Mesendoderm (in vitro differentiated cells): ENCODE measurements at regions not wholly inside any gene's neighbourhood (a gene's known extent, or its start where the extent isn't known, plus 50 kb on each side); places are given as distances from the start of the nearest gene placed in this dataset.

Experiments
- DNase-seq: peaks from one replicate; pipeline ENCODE4 v3.0.0; 2013
- H2AK5ac ChIP-seq: 2 replicates; pipeline ENCODE4 v1.6.1; 2013; ENCODE audit warnings: low read length, inconsistent platforms
- H2BK120ac ChIP-seq: 2 replicates; pipeline ENCODE4 v1.6.1; 2013; ENCODE audit warnings: low read depth, mild to moderate bottlenecking, low read length, moderate library complexity, mixed read lengths
- H2BK15ac ChIP-seq: replicated peaks from 2 replicates; pipeline ENCODE4 v1.6.1; 2013; ENCODE audit warnings: low read depth, mild to moderate bottlenecking, moderate library complexity
- H2BK5ac ChIP-seq: 2 replicates; pipeline ENCODE4 v1.6.1; 2013; ENCODE audit warnings: low read length, inconsistent platforms
- H3K18ac ChIP-seq: 2 replicates; pipeline ENCODE4 v1.6.1; 2013; ENCODE audit warnings: mild to moderate bottlenecking, low read length, mixed read lengths
- H3K23ac ChIP-seq: one replicate; pipeline ENCODE4 v1.6.1; 2013; ENCODE audit warnings: low read length
- H3K27ac ChIP-seq: 2 replicates; pipeline ENCODE4 v1.5.1; 2013; ENCODE audit warnings: low read depth, mild to moderate bottlenecking, inconsistent platforms, low read length, moderate library complexity
- H3K27me3 ChIP-seq: 2 replicates; pipeline ENCODE4 v1.6.1; 2013; ENCODE audit warnings: low read length, control low read depth, mild to moderate bottlenecking, inconsistent platforms; ENCODE audit not compliant: insufficient read depth, poor library complexity
- H3K36me3 ChIP-seq: 2 replicates; pipeline ENCODE4 v1.6.1; 2013; ENCODE audit warnings: low read length, inconsistent platforms; ENCODE audit not compliant: control insufficient read depth, insufficient read depth
- H3K4ac ChIP-seq: one replicate; pipeline ENCODE4 v1.6.1; 2013; ENCODE audit warnings: low read depth, mild to moderate bottlenecking, low read length, moderate library complexity
- H3K4me1 ChIP-seq: 2 replicates; pipeline ENCODE4 v1.6.1; 2013; ENCODE audit warnings: low read depth, low read length, inconsistent platforms; ENCODE audit not compliant: control insufficient read depth
- H3K4me2 ChIP-seq: 2 replicates; pipeline ENCODE4 v1.6.1; 2013; ENCODE audit warnings: low read length
- H3K4me3 ChIP-seq: 2 replicates; pipeline ENCODE4 v1.5.1; 2013; ENCODE audit warnings: mild to moderate bottlenecking, low read length
- H3K56ac ChIP-seq: one replicate; pipeline ENCODE4 v1.6.1; 2013; ENCODE audit warnings: low read length
- H3K79me1 ChIP-seq: 2 replicates; pipeline ENCODE4 v1.6.1; 2013; ENCODE audit warnings: low read length, inconsistent platforms
- H3K79me2 ChIP-seq: 2 replicates; pipeline ENCODE4 v1.6.1; 2013; ENCODE audit warnings: mild to moderate bottlenecking, low read length; ENCODE audit not compliant: control insufficient read depth, insufficient read depth
- H3K9ac ChIP-seq: 2 replicates; pipeline ENCODE4 v1.6.1; 2013; ENCODE audit warnings: low read length, inconsistent platforms
- H4K5ac ChIP-seq: one replicate; pipeline ENCODE4 v1.6.1; 2013; ENCODE audit warnings: low read length
- H4K8ac ChIP-seq: one replicate; pipeline ENCODE4 v1.6.1; 2013; ENCODE audit warnings: low read depth, mild to moderate bottlenecking, control low read depth, low read length, moderate library complexity
- WGBS: extraction: QIAGEN DNeasy Blood & Tissue Kit; methylation state at CpG from one replicate; pipeline ENCODE4 v1.1.7; 2013; ENCODE audit warnings: low lambda C conversion rate, missing lambda C conversion rate; ENCODE audit not compliant: insufficient coverage; ENCODE audit errors: extremely low coverage; 5-methylcytosine and 5-hydroxymethylcytosine counted together

- H2AK5ac ChIP-seq = no peak overlapping the region
- no peak overlapping the region for H3K4me3 ChIP-seq
- H4K5ac ChIP-seq = no peak overlapping the region
- no peak overlapping the region for H4K8ac ChIP-seq
- H2BK120ac ChIP-seq = peak overlapping the region; percentile 85
- H3K4me2 ChIP-seq = no peak overlapping the region
- H3K27ac ChIP-seq = peak overlapping the region; percentile 49
- WGBS = no CpG with 5 or more reads among the region's 6 CpGs
- no peaks in the 10 kb centered on the region for H3K27me3 ChIP-seq
- no peak for DNase-seq
- H2BK5ac ChIP-seq = peak overlapping the region; percentile 17
- no peak overlapping the region for H3K4ac ChIP-seq
- no peaks in the 10 kb centered on the region for H3K79me2 ChIP-seq
- H3K18ac ChIP-seq = peak overlapping the region; percentile 87
- no peaks in the 10 kb centered on the region for H3K4me1 ChIP-seq
- no peak overlapping the region for H3K23ac ChIP-seq
- peak overlapping the region; percentile 44 for H3K56ac ChIP-seq
- no peak overlapping the region for H3K9ac ChIP-seq
- peak overlapping the region; percentile 2 for H2BK15ac ChIP-seq
- H3K79me1 ChIP-seq = no peaks in the 10 kb centered on the region
- H3K36me3 ChIP-seq = no peaks in the 10 kb centered on the region
Measured at GRCh38 chr13:80083081-80083852, 257.7 kb downstream of the SPRY2 start.

GRCh38 chr13:80082396-80083080, 258.4 kb downstream of the SPRY2 start:
- H3K56ac ChIP-seq = peak overlapping the region; percentile 60
- DNase-seq = no peak
- H3K23ac ChIP-seq = no peak overlapping the region
- no peaks in the 10 kb centered on the region for H3K79me2 ChIP-seq
- H4K5ac ChIP-seq = no peak overlapping the region
- H3K79me1 ChIP-seq = no peaks in the 10 kb centered on the region
- H2BK120ac ChIP-seq = no peak overlapping the region
- peak overlapping the region; percentile 12 for H2BK5ac ChIP-seq
- peak overlapping the region; percentile 4 for H3K18ac ChIP-seq
- no peaks in the 10 kb centered on the region for H3K4me1 ChIP-seq
- no peaks in the 10 kb centered on the region for H3K36me3 ChIP-seq
- H3K9ac ChIP-seq = no peak overlapping the region
- H4K8ac ChIP-seq = no peak overlapping the region
- H2AK5ac ChIP-seq = peak overlapping the region; percentile 43
- peak overlapping the region; percentile 2 for H2BK15ac ChIP-seq
- no peak overlapping the region for H3K27ac ChIP-seq
- H3K4ac ChIP-seq = no peak overlapping the region
- no peak overlapping the region for H3K4me2 ChIP-seq
- no peaks in the 10 kb centered on the region for H3K27me3 ChIP-seq
- no peak overlapping the region for H3K4me3 ChIP-seq

- no peak overlapping the region for H3K18ac ChIP-seq
- H3K4me3 ChIP-seq = no peak overlapping the region
- no peak overlapping the region for H2AK5ac ChIP-seq
- no peak for DNase-seq
- no peaks in the 10 kb centered on the region for H3K79me2 ChIP-seq
- no peak overlapping the region for H3K23ac ChIP-seq
- no peak overlapping the region for H2BK15ac ChIP-seq
- no CpG with 5 or more reads among the region's 4 CpGs for WGBS
- H3K27ac ChIP-seq = no peak overlapping the region
- H2BK120ac ChIP-seq = no peak overlapping the region
- H3K4me1 ChIP-seq = no peaks in the 10 kb centered on the region
- no peak overlapping the region for H3K56ac ChIP-seq
- H2BK5ac ChIP-seq = no peak overlapping the region
- H3K36me3 ChIP-seq = no peaks in the 10 kb centered on the region
- H4K8ac ChIP-seq = no peak overlapping the region
- H3K9ac ChIP-seq = no peak overlapping the region
- no peaks in the 10 kb centered on the region for H3K27me3 ChIP-seq
- no peaks in the 10 kb centered on the region for H3K79me1 ChIP-seq
- H4K5ac ChIP-seq = no peak overlapping the region
- H3K4me2 ChIP-seq = no peak overlapping the region
- H3K4ac ChIP-seq = no peak overlapping the region
Measured at GRCh38 chr13:80074811-80075210, 266.1 kb downstream of the SPRY2 start.

- Histone ChIP-seq H3K4me1 (no peaks in the 10 kb centered on the region), H4K5ac (no peak overlapping the region), H3K27ac (no peak overlapping the region), H3K79me1 (no peaks in the 10 kb centered on the region), H2BK15ac (no peak overlapping the region), H3K56ac (no peak overlapping the region), H4K8ac (no peak overlapping the region), H3K4me3 (no peak overlapping the region), H3K36me3 (no peaks in the 10 kb centered on the region), H3K4ac (no peak overlapping the region), H3K27me3 (no peaks in the 10 kb centered on the region), H3K23ac (no peak overlapping the region), H3K79me2 (no peaks in the 10 kb centered on the region), H3K4me2 (no peak overlapping the region), H2BK5ac (no peak overlapping the region), H2AK5ac (no peak overlapping the region), H2BK120ac (no peak overlapping the region), H3K18ac (no peak overlapping the region), H3K9ac (no peak overlapping the region)
- no peak for DNase-seq
- WGBS = no CpG with 5 or more reads among the region's 13 CpGs
Measured at GRCh38 chr13:80074143-80074752, 266.7 kb downstream of the SPRY2 start.

- no peak overlapping the region for H3K4ac ChIP-seq
- no peaks in the 10 kb centered on the region for H3K36me3 ChIP-seq
- H2BK5ac ChIP-seq = no peak overlapping the region
- H2BK120ac ChIP-seq = no peak overlapping the region
- no peak overlapping the region for H3K4me3 ChIP-seq
- DNase-seq = no peak
- H3K18ac ChIP-seq = no peak overlapping the region
- no peaks in the 10 kb centered on the region for H3K79me2 ChIP-seq
- H3K23ac ChIP-seq = no peak overlapping the region
- no peaks in the 10 kb centered on the region for H3K79me1 ChIP-seq
- no peak overlapping the region for H4K8ac ChIP-seq
- no peak overlapping the region for H3K27ac ChIP-seq
- no peak overlapping the region for H3K56ac ChIP-seq
- no peak overlapping the region for H3K9ac ChIP-seq
- no peak overlapping the region for H2BK15ac ChIP-seq
- H3K4me1 ChIP-seq = no peaks in the 10 kb centered on the region
- no peak overlapping the region for H2AK5ac ChIP-seq
- no peaks in the 10 kb centered on the region for H3K27me3 ChIP-seq
- no peak overlapping the region for H3K4me2 ChIP-seq
- no peak overlapping the region for H4K5ac ChIP-seq
Measured at GRCh38 chr13:80072231-80072630, 268.7 kb downstream of the SPRY2 start.
